H1 (cell line): ENCODE measurements at regions not wholly inside any gene's neighbourhood (a gene's known extent, or its start where the extent isn't known, plus 50 kb on each side); places are given as distances from the start of the nearest gene placed in this dataset.

ENCODE experiments used
- CHD2 ChIP-seq: IDR thresholded peaks from 2 replicates; pipeline ENCODE4 v1.6.1; 2012; ENCODE audit warnings: low read length, improper control_type of control experiment
- GABPA ChIP-seq: IDR thresholded peaks from 2 replicates; pipeline ENCODE4 v1.6.1; 2011; ENCODE audit warnings: mild to moderate bottlenecking, low read length, moderate library complexity, borderline replicate concordance; ENCODE audit not compliant: insufficient read depth
- SIRT6 ChIP-seq: IDR thresholded peaks from one replicate; pipeline ENCODE4 v1.7.1; 2012; ENCODE audit warnings: low read length, inconsistent platforms
- SP1 ChIP-seq: IDR thresholded peaks from 2 replicates; pipeline ENCODE4 v1.6.1; 2011; ENCODE audit warnings: low read depth, low read length
- TBP ChIP-seq: IDR thresholded peaks from 2 replicates; pipeline ENCODE4 v1.6.1; 2011; ENCODE audit warnings: low read depth, low read length, improper control_type of control experiment
- TF ChIP-seq, protein P1 (sequence below), 3 experiments: IDR thresholded peaks; 1 replicate in 2 of 3; 2 replicates in 1 of 3; pipeline versions ENCODE4 v1.5.1 to v1.6.1; 2011; ENCODE audit warnings: low read length in 3 of 3, mild to moderate bottlenecking in 3 of 3, inconsistent platforms in 2 of 3, low read depth in 1 of 3, moderate library complexity in 1 of 3; ENCODE audit not compliant: insufficient read depth in 1 of 3; ENCODE audit errors: control extremely low read depth in 1 of 3

GRCh38 chr1:194717334-194717733 is 1530.9 kb upstream of the B3GALT2 start (continued):
- TF ChIP-seq, protein P1, sequence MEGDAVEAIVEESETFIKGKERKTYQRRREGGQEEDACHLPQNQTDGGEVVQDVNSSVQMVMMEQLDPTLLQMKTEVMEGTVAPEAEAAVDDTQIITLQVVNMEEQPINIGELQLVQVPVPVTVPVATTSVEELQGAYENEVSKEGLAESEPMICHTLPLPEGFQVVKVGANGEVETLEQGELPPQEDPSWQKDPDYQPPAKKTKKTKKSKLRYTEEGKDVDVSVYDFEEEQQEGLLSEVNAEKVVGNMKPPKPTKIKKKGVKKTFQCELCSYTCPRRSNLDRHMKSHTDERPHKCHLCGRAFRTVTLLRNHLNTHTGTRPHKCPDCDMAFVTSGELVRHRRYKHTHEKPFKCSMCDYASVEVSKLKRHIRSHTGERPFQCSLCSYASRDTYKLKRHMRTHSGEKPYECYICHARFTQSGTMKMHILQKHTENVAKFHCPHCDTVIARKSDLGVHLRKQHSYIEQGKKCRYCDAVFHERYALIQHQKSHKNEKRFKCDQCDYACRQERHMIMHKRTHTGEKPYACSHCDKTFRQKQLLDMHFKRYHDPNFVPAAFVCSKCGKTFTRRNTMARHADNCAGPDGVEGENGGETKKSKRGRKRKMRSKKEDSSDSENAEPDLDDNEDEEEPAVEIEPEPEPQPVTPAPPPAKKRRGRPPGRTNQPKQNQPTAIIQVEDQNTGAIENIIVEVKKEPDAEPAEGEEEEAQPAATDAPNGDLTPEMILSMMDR (IDR thresholded peaks at IDR 0.05; ENCODE audit: control extremely low read depth in 1 of 3, insufficient read depth in 1 of 3, low read depth in 1 of 3, low read length in 3 of 3): no peak
- TF ChIP-seq CHD2: no peak
- no peak for TF ChIP-seq SP1
- no peak for TF ChIP-seq TBP
- TF ChIP-seq SIRT6: no peak
- no peak for TF ChIP-seq GABPA
